ENCODE measurements at regions not wholly inside any gene's neighbourhood (a gene's known extent, or its start where the extent isn't known, plus 50 kb on each side); places are given as distances from the start of the nearest gene placed in this dataset.

DNA sequence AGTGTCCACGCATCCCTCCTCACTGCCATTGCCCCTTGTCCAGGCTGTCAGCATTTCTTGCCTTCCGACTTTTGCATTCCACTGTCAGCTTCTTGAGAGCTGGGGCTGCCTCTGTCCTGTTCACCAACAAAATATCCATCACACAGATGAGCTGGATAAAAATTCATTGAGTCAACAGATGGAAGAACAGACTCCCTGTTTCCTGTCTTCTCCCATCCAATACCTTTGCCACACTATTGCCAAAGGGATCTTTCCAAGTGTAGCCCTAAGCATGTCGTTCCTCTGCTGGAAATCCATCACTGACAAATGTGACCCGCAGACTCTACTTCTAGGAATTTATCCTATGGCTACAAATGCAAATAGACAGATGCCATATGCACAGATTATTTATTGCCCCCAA, 78.0 kb upstream of the PJA1 start:
- H3K27ac ChIP-seq, result no peak overlapping the region
- peaks cover 60 to 97% (median 85%) of the 10 kb centered on the region in 11 experiments for H3K27me3 ChIP-seq

DNA sequence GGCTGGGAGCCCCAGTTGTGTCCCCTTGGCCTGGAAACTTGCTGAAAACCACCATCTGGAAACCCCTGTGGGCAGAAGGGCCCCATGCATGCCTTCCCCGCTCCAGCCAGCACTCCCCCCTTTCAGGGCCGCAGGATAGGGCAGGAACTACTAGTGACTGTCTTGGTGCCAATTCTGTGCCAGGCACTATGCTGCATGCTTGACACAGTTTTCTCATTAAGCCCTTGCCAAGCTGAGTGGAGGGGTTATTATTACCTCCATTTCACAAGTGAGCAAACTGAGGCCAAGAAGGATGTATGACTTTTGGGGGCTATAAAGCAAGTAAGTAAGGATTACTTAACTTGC, 73.6 kb upstream of the PJA1 start:
- H3K27ac ChIP-seq, result no peak overlapping the region
- no peak overlapping the region for H3K9ac ChIP-seq
- peaks cover 0 to 8% (median 0%) of the 10 kb centered on the region in 11 experiments; a peak in 3 of 22 replicates for H3K9me3 ChIP-seq (replicated peaks in 1 of 11)
- H3K27me3 ChIP-seq, result peaks cover 69 to 100% (median 95%) of the 10 kb centered on the region in 11 experiments
- no peak overlapping the region for H3K4me2 ChIP-seq
- H3K4me3 ChIP-seq, result no peak overlapping the region
- H3K4me1 ChIP-seq, result no peaks in the 10 kb centered on the region
- no peak for TF ChIP-seq Cebpa-rat (IDR thresholded peaks at IDR 0.05)
- peaks cover 0 to 14% (median 0%) of the 10 kb centered on the region in 11 experiments; a peak in 5 of 22 replicates for H4K20me1 ChIP-seq
- H3K36me3 ChIP-seq, result no peaks in the 10 kb centered on the region

More for the DNA sequence above, 78.0 kb upstream of the PJA1 start:
- no peak overlapping the region for H3K9ac ChIP-seq
- H3K4me1 ChIP-seq, result no peaks in the 10 kb centered on the region
- no peak overlapping the region for H3K4me3 ChIP-seq
- H3K36me3 ChIP-seq, result no peaks in the 10 kb centered on the region
- peaks cover 0 to 7% (median 0%) of the 10 kb centered on the region in 11 experiments; a peak in 3 of 22 replicates for H4K20me1 ChIP-seq
- peaks cover 0 to 13% (median 4%) of the 10 kb centered on the region in 11 experiments; a peak in 5 of 22 replicates for H3K9me3 ChIP-seq (replicated peaks in 1 of 11)
- no peak overlapping the region for H3K4me2 ChIP-seq
- TF ChIP-seq Cebpa-rat (IDR thresholded peaks at IDR 0.05), result no peak

DNA sequence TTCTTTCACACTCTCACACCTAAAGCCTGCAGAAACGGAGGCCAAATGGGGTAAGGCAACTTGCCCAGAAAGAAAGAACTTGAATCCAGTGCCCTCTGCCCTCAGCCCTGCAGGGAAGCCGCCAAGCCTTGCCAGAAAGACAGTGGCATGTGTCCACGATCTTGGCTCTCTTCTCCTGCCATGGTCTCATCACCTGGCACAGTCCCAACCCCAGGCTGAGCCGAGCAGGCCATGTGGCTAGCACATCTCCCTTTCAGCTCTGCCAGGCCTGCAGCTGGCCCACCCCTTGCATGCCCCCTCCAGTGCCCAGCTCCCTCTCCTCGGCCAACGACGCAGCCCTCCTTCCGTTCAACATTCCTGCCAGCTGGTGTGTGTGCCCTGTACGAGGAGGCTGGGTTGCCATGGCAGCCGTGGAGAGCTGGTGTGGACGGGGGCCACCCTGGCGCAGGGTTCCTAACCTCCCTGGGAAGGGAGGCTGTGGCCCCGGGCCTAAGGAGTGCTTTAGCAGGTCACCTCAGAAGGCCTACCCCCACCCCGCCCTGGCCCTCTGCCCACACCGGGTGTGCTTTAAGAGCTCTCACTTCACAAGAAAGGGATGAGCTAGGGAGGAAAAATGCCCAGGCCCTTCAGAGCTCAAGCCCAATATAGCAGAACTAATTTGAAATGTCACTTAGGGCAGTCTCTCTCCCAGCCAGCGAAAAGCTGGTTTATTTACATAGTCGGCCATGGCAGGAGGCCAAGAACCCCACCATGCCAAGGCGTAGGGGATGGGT, 73.0 kb upstream of the PJA1 start:
- Histone ChIP-seq H3K36me3 (no peaks in the 10 kb centered on the region), H3K4me3 (no peak overlapping the region), H3K4me1 (no peaks in the 10 kb centered on the region), H3K9ac (no peak overlapping the region), H4K20me1 (peaks cover 0 to 16% (median 0%) of the 10 kb centered on the region in 11 experiments; a peak in 5 of 22 replicates), H3K27ac (no peak overlapping the region), H3K27me3 (peaks cover 72 to 100% (median 96%) of the 10 kb centered on the region in 11 experiments), H3K9me3 (replicated peaks in 1 of 11) (peaks cover 0 to 8% (median 0%) of the 10 kb centered on the region in 11 experiments; a peak in 3 of 22 replicates), H3K4me2 (no peak overlapping the region)
- no peak for TF ChIP-seq Cebpa-rat (IDR thresholded peaks at IDR 0.05)

DNA sequence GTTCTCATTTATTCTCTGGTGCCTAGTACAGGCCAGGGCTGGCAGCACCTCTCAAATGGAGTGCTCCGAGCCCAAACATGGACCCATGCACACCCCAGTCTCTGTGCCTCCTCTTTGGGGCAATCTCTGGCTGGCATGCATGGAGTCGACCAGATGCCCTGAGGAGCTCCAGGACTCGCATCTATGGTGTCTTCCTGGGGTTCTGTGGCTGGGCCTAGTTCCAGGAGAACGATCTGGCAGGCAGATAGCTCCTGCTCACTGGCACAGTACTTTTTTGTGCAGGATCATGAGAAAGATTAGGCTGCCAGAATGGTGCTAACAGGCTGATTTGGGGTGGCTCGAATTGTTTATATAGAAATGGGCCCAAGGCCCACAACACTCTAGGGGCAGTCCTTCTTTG, 72.0 kb upstream of the PJA1 start:
- Histone ChIP-seq H3K9ac (no peak overlapping the region), H3K9me3 (replicated peaks in 1 of 11) (peaks cover 0 to 8% (median 0%) of the 10 kb centered on the region in 11 experiments; a peak in 3 of 22 replicates), H3K4me3 (no peak overlapping the region), H3K27ac (no peak overlapping the region), H3K4me1 (no peaks in the 10 kb centered on the region), H3K4me2 (no peak overlapping the region), H4K20me1 (peaks cover 0 to 18% (median 0%) of the 10 kb centered on the region in 11 experiments; a peak in 4 of 22 replicates), H3K36me3 (no peaks in the 10 kb centered on the region), H3K27me3 (peaks cover 69 to 100% (median 96%) of the 10 kb centered on the region in 11 experiments)
- no peak for TF ChIP-seq Cebpa-rat (IDR thresholded peaks at IDR 0.05)

DNA sequence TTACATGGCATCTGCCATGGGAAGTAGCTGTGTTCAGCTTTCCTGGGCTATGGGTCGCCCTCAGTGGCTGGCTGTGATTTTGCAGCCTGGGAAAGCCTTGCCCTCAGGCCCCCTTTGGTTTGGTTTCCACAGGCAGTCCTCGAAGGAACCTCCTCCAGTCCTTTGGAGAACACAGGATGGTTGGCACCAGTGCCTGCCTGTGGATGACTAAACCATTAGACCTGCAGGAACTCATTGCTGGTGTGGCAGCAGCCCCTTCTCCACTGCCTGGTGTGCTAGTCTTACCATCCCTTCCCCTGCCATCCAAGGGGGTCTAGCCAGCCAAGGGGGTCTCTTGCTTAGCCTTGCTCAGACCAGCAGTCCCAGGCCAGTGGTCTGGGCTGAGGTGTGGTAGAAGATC, 71.4 kb upstream of the PJA1 start:
- Histone ChIP-seq H3K27me3 (peaks cover 69 to 100% (median 95%) of the 10 kb centered on the region in 11 experiments), H3K9ac (no peak overlapping the region), H4K20me1 (peaks cover 0 to 16% (median 0%) of the 10 kb centered on the region in 11 experiments; a peak in 4 of 22 replicates), H3K4me2 (no peak overlapping the region), H3K4me3 (no peak overlapping the region), H3K36me3 (no peaks in the 10 kb centered on the region), H3K27ac (no peak overlapping the region), H3K9me3 (replicated peaks in 1 of 11) (peaks cover 0 to 8% (median 0%) of the 10 kb centered on the region in 11 experiments; a peak in 3 of 22 replicates), H3K4me1 (no peaks in the 10 kb centered on the region)
- no peak for TF ChIP-seq Cebpa-rat (IDR thresholded peaks at IDR 0.05)

DNA sequence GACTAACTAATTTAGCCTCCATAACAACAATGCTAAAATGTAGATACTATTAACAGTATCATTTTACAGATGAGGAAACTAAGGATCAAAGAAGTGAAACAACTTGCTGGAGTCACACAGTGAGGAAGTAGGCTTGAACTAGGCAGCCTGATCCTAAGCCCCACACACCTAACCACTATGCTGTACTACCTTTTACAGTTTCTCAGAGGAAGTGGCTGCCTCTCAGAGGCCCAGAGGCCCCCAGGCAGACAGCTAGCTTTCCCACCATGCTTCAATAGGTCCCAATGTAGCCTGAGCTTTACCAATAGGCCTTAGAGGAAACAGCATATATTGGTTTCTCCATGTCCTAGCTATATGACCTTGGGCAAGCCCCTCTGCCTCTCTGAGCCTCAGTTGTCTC, 69.4 kb upstream of the PJA1 start:
- no peak overlapping the region for H3K9ac ChIP-seq
- peaks cover 69 to 100% (median 95%) of the 10 kb centered on the region in 11 experiments for H3K27me3 ChIP-seq
- H3K4me3 ChIP-seq, result no peak overlapping the region
- no peaks in the 10 kb centered on the region for H3K4me1 ChIP-seq
- no peak for TF ChIP-seq Cebpa-rat (IDR thresholded peaks at IDR 0.05)
- H3K4me2 ChIP-seq, result no peak overlapping the region
- H4K20me1 ChIP-seq, result peaks cover 0 to 12% (median 0%) of the 10 kb centered on the region in 11 experiments; a peak in 3 of 22 replicates
- H3K9me3 ChIP-seq (replicated peaks in 1 of 11), result peaks cover 0 to 8% (median 0%) of the 10 kb centered on the region in 11 experiments; a peak in 3 of 22 replicates
- H3K27ac ChIP-seq, result no peak overlapping the region
- H3K36me3 ChIP-seq, result no peaks in the 10 kb centered on the region

DNA sequence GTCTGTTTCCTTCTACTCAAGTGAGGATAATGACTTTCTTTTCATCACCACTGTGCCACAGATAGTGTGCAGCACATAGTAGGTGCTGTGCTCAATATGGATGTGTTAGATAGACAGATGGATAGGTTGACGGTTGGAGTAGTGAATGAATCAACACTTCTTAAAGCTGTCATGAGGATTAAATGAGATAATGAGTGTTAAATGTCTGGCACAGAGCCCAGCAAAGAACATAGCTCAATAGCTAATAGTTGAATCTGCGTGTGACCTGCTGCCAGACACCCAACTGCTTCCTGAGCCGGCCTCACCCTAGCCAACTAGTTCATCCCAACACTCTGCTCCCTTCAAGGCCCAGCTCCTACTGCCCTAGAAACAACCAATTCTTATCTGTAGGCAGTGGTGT, 67.7 kb upstream of the PJA1 start:
- peaks cover 0 to 8% (median 0%) of the 10 kb centered on the region in 11 experiments; a peak in 3 of 22 replicates for H3K9me3 ChIP-seq (replicated peaks in 1 of 11)
- no peak overlapping the region for H3K4me3 ChIP-seq
- no peak overlapping the region for H3K27ac ChIP-seq
- no peaks in the 10 kb centered on the region for H3K36me3 ChIP-seq
- H3K9ac ChIP-seq, result no peak overlapping the region
- TF ChIP-seq Cebpa-rat (IDR thresholded peaks at IDR 0.05), result no peak
- no peak overlapping the region for H3K4me2 ChIP-seq
- H4K20me1 ChIP-seq, result peaks cover 0 to 12% (median 0%) of the 10 kb centered on the region in 11 experiments; a peak in 3 of 22 replicates
- no peaks in the 10 kb centered on the region for H3K4me1 ChIP-seq
- peaks cover 75 to 99% (median 93%) of the 10 kb centered on the region in 11 experiments for H3K27me3 ChIP-seq

DNA sequence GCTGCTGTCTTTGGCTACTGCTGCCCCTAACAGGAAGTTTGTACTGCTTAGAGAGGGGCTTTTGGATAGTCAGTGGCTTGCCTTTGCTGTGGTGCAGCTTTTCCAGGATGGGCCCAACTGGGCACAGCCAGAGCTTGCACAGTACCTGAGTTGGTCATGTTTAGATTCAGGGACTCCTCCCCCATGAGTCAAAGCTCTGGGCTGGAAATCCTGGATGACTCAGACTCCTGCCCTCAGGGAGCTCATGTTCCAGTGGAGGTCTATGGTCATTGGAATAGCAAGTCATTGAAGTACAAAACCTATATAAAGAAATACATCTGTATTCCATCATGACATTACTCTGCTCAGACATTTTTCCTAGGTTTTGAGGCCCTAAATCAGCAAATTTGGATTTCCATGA, 66.7 kb upstream of the PJA1 start:
- Histone ChIP-seq H4K20me1 (peaks cover 0 to 10% (median 0%) of the 10 kb centered on the region in 11 experiments; a peak in 4 of 22 replicates), H3K27ac (no peak overlapping the region), H3K27me3 (peaks cover 74 to 99% (median 93%) of the 10 kb centered on the region in 11 experiments), H3K4me1 (no peaks in the 10 kb centered on the region), H3K9me3 (replicated peaks in 1 of 11) (peaks cover 0 to 6% (median 0%) of the 10 kb centered on the region in 11 experiments; a peak in 4 of 22 replicates), H3K36me3 (no peaks in the 10 kb centered on the region), H3K9ac (no peak overlapping the region), H3K4me3 (no peak overlapping the region), H3K4me2 (no peak overlapping the region)
- no peak for TF ChIP-seq Cebpa-rat (IDR thresholded peaks at IDR 0.05)

DNA sequence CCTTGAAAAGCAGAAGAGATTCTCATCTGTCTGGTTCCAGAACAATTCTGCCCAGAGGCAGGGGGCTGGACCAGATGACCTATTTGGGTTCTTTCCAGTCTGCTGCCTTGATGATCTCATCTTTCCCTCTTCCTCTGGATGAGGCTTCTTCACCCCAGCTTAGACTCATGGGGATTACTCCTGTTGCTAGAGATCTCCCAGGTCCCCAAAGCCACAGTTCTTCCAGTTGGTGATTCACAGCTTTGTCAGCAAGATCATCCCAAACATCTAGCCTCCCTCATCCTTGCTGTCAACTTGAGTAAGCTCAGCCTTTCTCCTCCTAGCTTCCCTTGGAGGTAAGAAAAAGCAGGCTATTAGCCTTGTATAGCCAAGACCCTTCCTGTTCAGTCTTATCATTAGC, 64.2 kb upstream of the PJA1 start:
- Histone ChIP-seq H3K4me2 (peak overlapping the region in 1 of 11 experiments; percentile 21; a peak in 1 of 22 replicates), H3K9ac (no peak overlapping the region), H3K36me3 (no peaks in the 10 kb centered on the region), H3K27me3 (peaks cover 73 to 99% (median 94%) of the 10 kb centered on the region in 11 experiments), H3K27ac (no peak overlapping the region), H4K20me1 (peaks cover 0 to 5% (median 0%) of the 10 kb centered on the region in 11 experiments; a peak in 2 of 22 replicates), H3K4me1 (no peaks in the 10 kb centered on the region), H3K9me3 (replicated peaks in 1 of 11) (no peaks in the 10 kb centered on the region; a peak in 1 of 22 replicates), H3K4me3 (no peak overlapping the region)
- TF ChIP-seq Cebpa-rat (IDR thresholded peaks at IDR 0.05), result no peak

Data from BLaER1 treated with 17β-estradiol and CSF1 and Interleukin-3, amounts not matched to agents 10 nM and 100 nM (cell line).